Heart left ventricle (tissue), 13 donors: ENCODE measurements at regions not wholly inside any gene's neighbourhood (a gene's known extent, or its start where the extent isn't known, plus 50 kb on each side); places are given as distances from the start of the nearest gene placed in this dataset.

Experiments used
- POLR2A ChIP-seq, 2 donors: fragments of 450-650 bp; IDR thresholded peaks; one replicate each; pipeline ENCODE4 v1.6.1; 2017; ENCODE audit warnings: antibody characterized with exemption in 2 of 2, mild to moderate bottlenecking in 2 of 2, moderate library complexity in 2 of 2
- TF ChIP-seq, protein P1 (sequence below), 12 donors: fragments of 200-600 bp; sonication (generic) in 4 of 12; IDR thresholded peaks; one replicate each; pipeline versions ENCODE4 v1.5.0 to v1.8.0; 2018 to 2022; ENCODE audit warnings: antibody characterized with exemption in 12 of 12, mild to moderate bottlenecking in 5 of 12
- donor health status: ischemic (EF 13 %, LVEDD 7.1; RV severe dilation, severe dysfunction).
- donor health status: DM: no; HTN: yes; CAD: no.
- donor health status: DM: no; HTN: no; CAD: no.
- donor health status: ischemic (EF 25% LVEDD 6.9; RV normal size, moderate dysfunction).
- donor health status: ischemic (EF 25% LVEDD 5.7; RV mildly dilated, moderate dysfunction).
- donor health status: ischemic (EF 35%, LVEDD 5.7; RV mildly dilated, moderate dysfunction).
- donor health status: nonischemic (EF 11% LVEDD 7.7; RV severe dilation, severe dysfunction).
- donor health status: DM: yes; HTN: yes; CAD: no.
- donor health status: PGD.
- donor health status: ischemic (EF 29% LVEDD 5.4; RV normal size, mild dysfunction).
- donor health status: nonischemic (EF 23%, LVEDD 6.1; RV moderate dilation, normal function).

DNA sequence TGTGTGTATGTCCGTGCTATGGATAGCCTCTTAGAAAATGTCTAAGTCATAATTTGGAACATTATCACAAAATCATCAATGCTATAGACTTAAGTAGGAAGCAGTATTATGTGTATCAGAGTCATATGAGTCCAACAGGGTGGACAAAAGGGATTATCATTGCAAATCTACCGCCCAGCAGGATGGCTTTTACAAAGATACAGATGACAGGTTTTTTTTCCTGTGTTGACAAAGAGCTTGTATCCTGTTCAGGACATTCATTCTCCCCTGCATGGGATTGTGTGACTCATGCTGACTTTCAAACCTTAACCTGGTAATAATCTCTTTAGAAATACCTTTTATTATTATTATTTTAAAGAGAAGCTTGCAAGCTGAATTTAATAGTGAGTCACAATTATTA, 310.3 kb upstream of the GNPDA2 start:
- TF ChIP-seq, protein P1, sequence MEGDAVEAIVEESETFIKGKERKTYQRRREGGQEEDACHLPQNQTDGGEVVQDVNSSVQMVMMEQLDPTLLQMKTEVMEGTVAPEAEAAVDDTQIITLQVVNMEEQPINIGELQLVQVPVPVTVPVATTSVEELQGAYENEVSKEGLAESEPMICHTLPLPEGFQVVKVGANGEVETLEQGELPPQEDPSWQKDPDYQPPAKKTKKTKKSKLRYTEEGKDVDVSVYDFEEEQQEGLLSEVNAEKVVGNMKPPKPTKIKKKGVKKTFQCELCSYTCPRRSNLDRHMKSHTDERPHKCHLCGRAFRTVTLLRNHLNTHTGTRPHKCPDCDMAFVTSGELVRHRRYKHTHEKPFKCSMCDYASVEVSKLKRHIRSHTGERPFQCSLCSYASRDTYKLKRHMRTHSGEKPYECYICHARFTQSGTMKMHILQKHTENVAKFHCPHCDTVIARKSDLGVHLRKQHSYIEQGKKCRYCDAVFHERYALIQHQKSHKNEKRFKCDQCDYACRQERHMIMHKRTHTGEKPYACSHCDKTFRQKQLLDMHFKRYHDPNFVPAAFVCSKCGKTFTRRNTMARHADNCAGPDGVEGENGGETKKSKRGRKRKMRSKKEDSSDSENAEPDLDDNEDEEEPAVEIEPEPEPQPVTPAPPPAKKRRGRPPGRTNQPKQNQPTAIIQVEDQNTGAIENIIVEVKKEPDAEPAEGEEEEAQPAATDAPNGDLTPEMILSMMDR (IDR thresholded peaks at IDR 0.05) = no peak
- TF ChIP-seq POLR2A (IDR thresholded peaks at IDR 0.05) = no peak
